Parathyroid adenoma (tissue), 2 donors: ENCODE measurements at regions not wholly inside any gene's neighbourhood (a gene's known extent, or its start where the extent isn't known, plus 50 kb on each side); places are given as distances from the start of the nearest gene placed in this dataset.

Experiments
- H2AFZ ChIP-seq: fragments of 300-600 bp; sonication (generic); one replicate; pipeline ENCODE4 v1.7.0; 2017; ENCODE audit warnings: antibody characterized with exemption, mild to moderate bottlenecking
- H3K27ac ChIP-seq: fragments of 300-600 bp; sonication (generic); one replicate; pipeline ENCODE4 v1.7.0; 2017
- H3K27me3 ChIP-seq: fragments of 300-600 bp; sonication (generic); one replicate; pipeline ENCODE4 v1.7.0; 2017; ENCODE audit warnings: low read length; ENCODE audit not compliant: control insufficient read depth, insufficient read depth
- H3K36me3 ChIP-seq: fragments of 300-600 bp; sonication (generic); one replicate; pipeline ENCODE4 v1.7.0; 2017; ENCODE audit warnings: low read length; ENCODE audit not compliant: control insufficient read depth, insufficient read depth
- H3K4me1 ChIP-seq: fragments of 300-600 bp; sonication (generic); one replicate; pipeline ENCODE4 v1.7.0; 2017; ENCODE audit warnings: control low read depth
- H3K4me2 ChIP-seq: fragments of 300-600 bp; sonication (generic); one replicate; pipeline ENCODE4 v1.7.0; 2017; ENCODE audit warnings: low read length
- H3K4me3 ChIP-seq: fragments of 300-600 bp; sonication (generic); one replicate; pipeline ENCODE4 v1.7.0; 2017; ENCODE audit warnings: low read depth, low read length
- H3K79me2 ChIP-seq: fragments of 300-600 bp; sonication (generic); one replicate; pipeline ENCODE4 v1.7.0; 2017; ENCODE audit warnings: control low read depth
- H3K9ac ChIP-seq: fragments of 300-600 bp; sonication (generic); one replicate; pipeline ENCODE4 v1.7.0; 2017; ENCODE audit warnings: mild to moderate bottlenecking
- H3K9me3 ChIP-seq: fragments of 300-600 bp; sonication (generic); one replicate; pipeline ENCODE4 v1.7.0; 2017; ENCODE audit warnings: low read length; ENCODE audit not compliant: control insufficient read depth
- TF ChIP-seq, protein P1 (sequence below): fragments of 300-600 bp; sonication (generic); IDR thresholded peaks from one replicate; pipeline ENCODE4 v1.7.0; 2017; ENCODE audit warnings: antibody characterized with exemption, mild to moderate bottlenecking
- donor health status: primary hyperparathyroidism.

DNA sequence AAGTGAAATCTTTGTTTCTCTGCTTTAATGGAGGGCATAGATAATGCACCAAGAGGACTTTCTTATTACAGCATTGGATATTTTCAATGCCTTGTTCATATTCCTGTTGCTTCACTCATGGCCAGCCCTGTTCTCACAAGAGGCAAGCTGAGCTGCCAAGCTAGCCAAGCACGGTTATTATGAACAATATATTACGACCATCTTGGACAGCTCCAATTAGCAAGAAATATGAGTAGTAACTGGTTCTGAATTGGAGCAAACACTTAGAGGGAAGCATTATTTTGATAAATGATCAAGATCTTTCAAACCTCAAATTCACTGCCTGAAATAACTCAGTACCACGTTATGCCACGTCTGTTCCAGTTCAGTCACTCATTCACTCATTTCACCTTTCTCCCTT lies 159.8 kb downstream of the SETD4 start:
- Histone ChIP-seq H3K36me3 (no peaks in the 10 kb centered on the region), H3K9me3 (no peaks in the 10 kb centered on the region), H3K9ac (no peak overlapping the region), H3K79me2 (no peaks in the 10 kb centered on the region), H3K27ac (no peak overlapping the region), H3K27me3 (no peaks in the 10 kb centered on the region), H3K4me3 (no peak overlapping the region), H3K4me2 (no peak overlapping the region), H3K4me1 (no peaks in the 10 kb centered on the region), H2AFZ (no peak overlapping the region)
- TF ChIP-seq, protein P1, sequence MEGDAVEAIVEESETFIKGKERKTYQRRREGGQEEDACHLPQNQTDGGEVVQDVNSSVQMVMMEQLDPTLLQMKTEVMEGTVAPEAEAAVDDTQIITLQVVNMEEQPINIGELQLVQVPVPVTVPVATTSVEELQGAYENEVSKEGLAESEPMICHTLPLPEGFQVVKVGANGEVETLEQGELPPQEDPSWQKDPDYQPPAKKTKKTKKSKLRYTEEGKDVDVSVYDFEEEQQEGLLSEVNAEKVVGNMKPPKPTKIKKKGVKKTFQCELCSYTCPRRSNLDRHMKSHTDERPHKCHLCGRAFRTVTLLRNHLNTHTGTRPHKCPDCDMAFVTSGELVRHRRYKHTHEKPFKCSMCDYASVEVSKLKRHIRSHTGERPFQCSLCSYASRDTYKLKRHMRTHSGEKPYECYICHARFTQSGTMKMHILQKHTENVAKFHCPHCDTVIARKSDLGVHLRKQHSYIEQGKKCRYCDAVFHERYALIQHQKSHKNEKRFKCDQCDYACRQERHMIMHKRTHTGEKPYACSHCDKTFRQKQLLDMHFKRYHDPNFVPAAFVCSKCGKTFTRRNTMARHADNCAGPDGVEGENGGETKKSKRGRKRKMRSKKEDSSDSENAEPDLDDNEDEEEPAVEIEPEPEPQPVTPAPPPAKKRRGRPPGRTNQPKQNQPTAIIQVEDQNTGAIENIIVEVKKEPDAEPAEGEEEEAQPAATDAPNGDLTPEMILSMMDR = no peak

DNA sequence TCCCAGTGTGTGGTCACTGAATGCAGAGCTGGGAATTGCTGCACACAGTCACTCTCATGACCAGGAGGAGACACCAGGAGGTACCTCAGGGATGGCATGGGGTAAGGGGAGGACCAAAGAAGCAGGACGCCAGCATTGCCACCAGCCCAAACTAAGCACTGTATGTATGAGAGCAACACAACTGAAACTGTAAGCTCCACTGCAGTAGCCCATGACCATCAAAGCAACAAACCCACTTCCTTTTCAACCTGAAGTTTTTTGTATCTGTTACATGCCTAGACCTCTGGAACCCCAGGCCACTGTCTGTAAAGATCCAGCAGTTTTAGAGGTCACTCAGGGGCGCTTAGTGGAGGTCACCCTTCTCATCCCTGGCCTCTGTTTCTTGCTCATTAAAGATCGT lies 164.3 kb downstream of the SETD4 start:
- no peak overlapping the region for H3K4me2 ChIP-seq
- H3K27me3 ChIP-seq = no peaks in the 10 kb centered on the region
- no peak overlapping the region for H3K4me3 ChIP-seq
- TF ChIP-seq, protein P1 = no peak
- no peaks in the 10 kb centered on the region for H3K36me3 ChIP-seq
- no peaks in the 10 kb centered on the region for H3K79me2 ChIP-seq
- no peaks in the 10 kb centered on the region for H3K9me3 ChIP-seq
- no peak overlapping the region for H3K27ac ChIP-seq
- no peak overlapping the region for H2AFZ ChIP-seq
- no peak overlapping the region for H3K9ac ChIP-seq
- H3K4me1 ChIP-seq = no peaks in the 10 kb centered on the region

DNA sequence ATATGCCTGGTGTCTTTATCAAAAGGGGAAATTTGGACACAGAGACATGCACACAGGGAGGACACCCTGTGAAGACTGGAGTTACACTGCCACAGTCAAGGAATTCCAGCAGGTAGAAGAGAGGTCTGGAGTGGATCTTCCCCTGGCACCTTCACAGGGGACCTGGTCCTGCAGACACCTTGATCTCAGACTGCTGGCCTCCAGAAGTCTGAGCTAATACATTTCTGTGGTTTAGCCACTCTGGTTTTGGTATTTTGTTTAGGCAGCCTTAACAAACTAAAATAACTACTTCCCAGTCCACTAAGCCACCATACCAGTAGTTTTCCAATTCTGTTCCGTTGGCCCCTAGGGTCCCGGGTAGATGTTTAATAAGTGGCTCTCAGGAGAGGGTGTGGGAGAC lies 164.7 kb downstream of the SETD4 start:
- Histone ChIP-seq H3K4me1 (no peaks in the 10 kb centered on the region), H3K9ac (no peak overlapping the region)

DNA sequence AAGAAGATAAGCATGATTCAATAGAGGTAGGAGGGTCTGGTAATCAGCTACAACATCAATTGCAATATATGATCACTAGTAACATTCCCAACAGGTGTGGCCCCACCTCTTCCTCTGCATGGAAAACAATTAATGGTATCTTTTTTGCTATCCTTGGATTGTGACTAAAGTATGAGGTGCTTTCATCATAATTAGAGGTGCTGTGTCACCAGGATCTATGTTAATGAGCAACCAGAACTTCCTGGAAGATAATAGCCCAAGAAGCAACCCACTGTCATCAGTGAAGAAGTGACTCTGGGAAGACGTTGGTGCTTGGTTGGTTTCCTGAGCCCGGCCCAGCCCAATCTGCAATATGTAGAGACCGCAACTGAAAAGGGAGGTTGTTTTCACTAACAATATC lies 167.2 kb downstream of the SETD4 start:
- Histone ChIP-seq H3K4me1 (no peaks in the 10 kb centered on the region), H3K36me3 (no peaks in the 10 kb centered on the region), H3K9ac (no peak overlapping the region), H3K4me3 (no peak overlapping the region), H3K79me2 (no peaks in the 10 kb centered on the region), H3K27me3 (no peaks in the 10 kb centered on the region), H3K27ac (no peak overlapping the region), H3K4me2 (no peak overlapping the region), H2AFZ (no peak overlapping the region), H3K9me3 (no peaks in the 10 kb centered on the region)
- TF ChIP-seq, protein P1 = no peak

More for the DNA sequence above, 164.7 kb downstream of the SETD4 start:
- no peak overlapping the region for H3K4me2 ChIP-seq
- TF ChIP-seq, protein P1 = no peak
- H3K27me3 ChIP-seq = no peaks in the 10 kb centered on the region
- no peaks in the 10 kb centered on the region for H3K9me3 ChIP-seq
- H3K4me3 ChIP-seq = no peak overlapping the region
- no peak overlapping the region for H3K27ac ChIP-seq
- no peaks in the 10 kb centered on the region for H3K36me3 ChIP-seq
- no peaks in the 10 kb centered on the region for H3K79me2 ChIP-seq
- no peak overlapping the region for H2AFZ ChIP-seq

DNA sequence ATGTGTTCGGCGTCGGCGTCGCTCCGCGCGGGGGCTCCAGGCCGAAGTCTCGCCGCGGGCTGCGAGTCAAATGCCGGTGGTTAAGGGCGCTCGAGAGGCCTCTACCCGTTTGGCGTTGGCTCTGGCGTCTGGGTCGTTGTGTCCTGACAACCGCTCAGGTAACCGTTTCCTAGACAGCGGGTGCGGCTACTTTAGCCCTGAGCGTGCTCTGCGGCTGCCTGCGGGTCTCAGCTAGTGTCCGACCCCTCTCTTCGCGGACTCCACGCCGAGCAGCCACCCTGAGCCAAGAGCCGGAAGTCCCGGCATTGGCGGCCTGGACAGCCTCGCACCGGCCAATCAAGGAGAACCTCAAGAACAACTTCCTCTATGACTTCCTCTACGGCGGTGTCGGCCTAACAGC lies 173.4 kb downstream of the SETD4 start:
- H3K4me1 ChIP-seq = no peaks in the 10 kb centered on the region
- TF ChIP-seq, protein P1 = no peak
- H3K4me2 ChIP-seq = no peak overlapping the region
- H3K9ac ChIP-seq = no peak overlapping the region
- H3K4me3 ChIP-seq = no peak overlapping the region
- no peaks in the 10 kb centered on the region for H3K79me2 ChIP-seq
- no peaks in the 10 kb centered on the region for H3K27me3 ChIP-seq
- no peaks in the 10 kb centered on the region for H3K9me3 ChIP-seq
- H3K36me3 ChIP-seq = no peaks in the 10 kb centered on the region
- no peak overlapping the region for H2AFZ ChIP-seq
- H3K27ac ChIP-seq = no peak overlapping the region
